Raji (cell line): ENCODE measurements at regions not wholly inside any gene's neighbourhood (a gene's known extent, or its start where the extent isn't known, plus 50 kb on each side); places are given as distances from the start of the nearest gene placed in this dataset.

Experiments
- POLR2A ChIP-seq: IDR thresholded peaks from 2 replicates; pipeline ENCODE4 v1.6.1; 2011; ENCODE audit warnings: low read depth, low read length, control low read depth; ENCODE audit not compliant: insufficient read depth

- TF ChIP-seq POLR2A: no peak
Measured at GRCh38 chr7:25876092-25876491, 275.9 kb upstream of the NFE2L3 start.

GRCh38 chr7:25877802-25878789, 273.9 kb upstream of the NFE2L3 start:
- no peak for TF ChIP-seq POLR2A

- TF ChIP-seq POLR2A: no peak
Measured at GRCh38 chr7:25879799-25880198, 272.2 kb upstream of the NFE2L3 start.

GRCh38 chr7:25881317-25882037, 270.5 kb upstream of the NFE2L3 start:
- no peak for TF ChIP-seq POLR2A

- TF ChIP-seq POLR2A: no peak
Measured at GRCh38 chr7:25882151-25882773, 269.7 kb upstream of the NFE2L3 start.

- TF ChIP-seq POLR2A: no peak
Measured at GRCh38 chr7:25884265-25884828, 267.7 kb upstream of the NFE2L3 start.

- no peak for TF ChIP-seq POLR2A
Measured at GRCh38 chr7:25885057-25885576, 266.9 kb upstream of the NFE2L3 start.

- no peak for TF ChIP-seq POLR2A
Measured at GRCh38 chr7:25886387-25887240, 265.4 kb upstream of the NFE2L3 start.

- TF ChIP-seq POLR2A: no peak
Measured at GRCh38 chr7:25887266-25887665, 264.7 kb upstream of the NFE2L3 start.

DNA sequence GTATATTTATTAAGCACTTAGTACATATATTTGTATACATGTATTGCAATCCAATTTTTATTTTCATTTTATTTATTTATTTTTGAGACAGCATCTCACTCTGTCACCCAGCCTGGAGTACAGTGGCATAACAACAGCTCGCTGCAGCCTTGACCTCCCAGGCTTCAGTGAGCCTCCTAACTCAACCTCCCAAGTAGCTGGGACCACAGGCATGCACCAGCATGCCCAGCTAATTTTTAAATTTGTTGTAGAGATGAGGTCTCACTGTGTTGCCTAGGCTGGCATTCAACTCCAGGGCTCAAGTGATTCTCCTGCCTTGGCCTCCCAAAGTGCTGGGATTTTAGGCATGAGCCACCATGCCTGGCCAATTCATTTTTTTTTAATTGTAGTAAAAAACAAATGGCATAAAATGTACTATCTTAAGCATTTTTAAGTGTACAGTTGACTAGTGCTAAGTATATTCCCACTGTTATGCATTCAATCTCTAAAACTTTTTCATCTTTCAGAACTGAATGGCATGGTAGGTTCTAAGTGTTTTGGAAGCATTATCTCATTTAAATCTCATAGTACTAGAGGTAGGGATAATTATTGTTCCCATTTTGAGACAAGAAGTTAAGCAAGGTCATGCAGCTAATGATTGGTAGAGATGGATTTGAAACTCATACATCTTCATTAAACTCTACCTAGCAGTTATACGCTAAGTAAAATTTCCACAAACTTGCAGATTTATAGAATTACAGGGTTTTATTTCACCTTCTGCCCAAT, 264.0 kb upstream of the NFE2L3 start:
- TF ChIP-seq POLR2A: no peak

GRCh38 chr7:25889765-25890164, 262.2 kb upstream of the NFE2L3 start:
- no peak for TF ChIP-seq POLR2A

GRCh38 chr7:25891591-25891990, 260.4 kb upstream of the NFE2L3 start:
- TF ChIP-seq POLR2A: no peak

GRCh38 chr7:25893436-25893835, 258.6 kb upstream of the NFE2L3 start:
- TF ChIP-seq POLR2A: no peak
